ENCODE measurements at regions not wholly inside any gene's neighbourhood (a gene's known extent, or its start where the extent isn't known, plus 50 kb on each side); places are given as distances from the start of the nearest gene placed in this dataset.

DNA sequence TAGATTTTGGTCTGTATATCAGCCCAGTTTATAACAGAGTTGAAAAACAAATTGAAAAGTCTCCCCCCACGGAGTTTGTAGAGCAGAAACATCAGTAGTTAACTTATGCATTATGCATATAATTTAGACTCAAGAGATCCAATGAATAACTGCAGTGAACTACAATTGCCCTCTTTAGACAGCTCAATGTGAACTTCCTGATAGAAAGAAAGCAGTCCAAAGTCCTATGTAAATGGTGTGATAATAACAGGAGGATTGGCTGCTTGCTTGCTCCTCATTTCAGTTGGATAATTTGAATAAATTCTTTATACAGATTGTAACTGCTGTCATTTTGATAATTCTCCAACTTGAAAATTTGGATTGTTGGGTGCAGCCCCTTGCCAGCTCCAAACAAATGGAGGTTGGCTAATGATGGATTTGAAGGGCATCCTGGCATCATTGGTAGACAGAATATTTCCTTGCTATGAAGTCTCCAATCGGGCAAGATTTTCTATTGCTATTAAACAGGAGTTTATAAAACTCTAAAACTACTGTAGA is 297.1 kb downstream of the ASXL3 start:
- TF ChIP-seq, protein P1, sequence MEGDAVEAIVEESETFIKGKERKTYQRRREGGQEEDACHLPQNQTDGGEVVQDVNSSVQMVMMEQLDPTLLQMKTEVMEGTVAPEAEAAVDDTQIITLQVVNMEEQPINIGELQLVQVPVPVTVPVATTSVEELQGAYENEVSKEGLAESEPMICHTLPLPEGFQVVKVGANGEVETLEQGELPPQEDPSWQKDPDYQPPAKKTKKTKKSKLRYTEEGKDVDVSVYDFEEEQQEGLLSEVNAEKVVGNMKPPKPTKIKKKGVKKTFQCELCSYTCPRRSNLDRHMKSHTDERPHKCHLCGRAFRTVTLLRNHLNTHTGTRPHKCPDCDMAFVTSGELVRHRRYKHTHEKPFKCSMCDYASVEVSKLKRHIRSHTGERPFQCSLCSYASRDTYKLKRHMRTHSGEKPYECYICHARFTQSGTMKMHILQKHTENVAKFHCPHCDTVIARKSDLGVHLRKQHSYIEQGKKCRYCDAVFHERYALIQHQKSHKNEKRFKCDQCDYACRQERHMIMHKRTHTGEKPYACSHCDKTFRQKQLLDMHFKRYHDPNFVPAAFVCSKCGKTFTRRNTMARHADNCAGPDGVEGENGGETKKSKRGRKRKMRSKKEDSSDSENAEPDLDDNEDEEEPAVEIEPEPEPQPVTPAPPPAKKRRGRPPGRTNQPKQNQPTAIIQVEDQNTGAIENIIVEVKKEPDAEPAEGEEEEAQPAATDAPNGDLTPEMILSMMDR (IDR thresholded peaks at IDR 0.05) = no peak
- no peak for TF ChIP-seq POLR2A (IDR thresholded peaks at IDR 0.05)
- no peaks in the 10 kb centered on the region for H3K4me1 ChIP-seq
- H3K36me3 ChIP-seq = no peaks in the 10 kb centered on the region
- no peak overlapping the region for H3K27ac ChIP-seq
- no peaks in the 10 kb centered on the region for H3K9me3 ChIP-seq
- H3K27me3 ChIP-seq = no peaks in the 10 kb centered on the region
- no peak for DNase-seq
- no peak overlapping the region for H3K4me3 ChIP-seq

DNA sequence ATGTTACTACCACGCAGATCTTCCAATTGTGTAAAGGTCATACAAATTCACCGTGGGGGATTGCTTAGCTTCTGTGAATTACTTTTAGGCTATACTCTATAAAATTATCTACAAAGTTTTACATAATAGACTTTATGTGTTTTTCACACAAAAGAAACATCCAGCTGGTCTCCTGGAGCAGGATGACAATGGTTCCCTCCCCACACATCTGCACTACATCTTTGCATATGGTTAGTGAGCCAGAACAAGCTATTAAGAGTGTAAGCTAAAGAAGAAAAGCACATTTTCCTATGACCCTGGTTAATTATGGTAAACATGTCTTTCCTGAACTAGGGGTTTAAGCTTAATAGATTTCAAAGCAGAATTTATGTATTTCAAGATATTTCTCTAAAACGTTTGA is 295.1 kb downstream of the ASXL3 start:
- no peaks in the 10 kb centered on the region for H3K4me1 ChIP-seq
- DNase-seq = no peak
- H3K4me3 ChIP-seq = no peak overlapping the region
- H3K9me3 ChIP-seq = no peaks in the 10 kb centered on the region
- no peak overlapping the region for H3K27ac ChIP-seq
- TF ChIP-seq, protein P1 (IDR thresholded peaks at IDR 0.05) = no peak
- no peak for TF ChIP-seq POLR2A (IDR thresholded peaks at IDR 0.05)
- no peaks in the 10 kb centered on the region for H3K36me3 ChIP-seq
- no peaks in the 10 kb centered on the region for H3K27me3 ChIP-seq

DNA sequence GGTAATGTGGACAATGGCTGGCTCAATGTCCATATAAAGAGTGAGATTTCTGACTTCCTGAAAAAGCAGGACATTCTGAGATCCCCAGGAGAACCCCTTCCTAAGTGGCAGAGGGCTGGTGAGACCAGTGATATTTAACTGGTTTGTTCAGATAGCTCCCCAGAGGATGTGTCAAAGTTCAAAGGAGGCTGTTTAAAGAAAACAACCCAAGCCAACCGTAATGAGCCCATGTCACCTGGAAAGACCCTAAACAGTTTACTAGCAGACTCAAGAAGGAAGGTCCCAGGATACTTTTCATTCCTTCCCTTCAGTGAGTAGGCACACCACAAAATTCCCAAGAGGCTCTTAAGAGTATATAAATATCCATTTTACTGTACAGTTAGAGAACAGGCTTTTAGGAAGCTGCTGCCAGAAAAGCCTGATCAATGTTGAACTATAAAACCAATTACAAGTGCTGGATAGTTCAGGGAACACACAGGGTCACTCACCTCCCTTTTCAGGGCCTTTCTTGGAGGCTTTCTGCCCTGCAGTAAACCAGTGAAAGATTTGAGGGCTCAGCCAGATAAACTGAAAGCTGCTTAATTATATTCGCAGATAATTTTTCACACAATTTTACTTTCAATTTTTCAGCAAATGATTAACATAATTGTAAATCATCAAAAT is 293.5 kb downstream of the ASXL3 start:
- H3K9me3 ChIP-seq = no peaks in the 10 kb centered on the region
- no peak overlapping the region for H3K4me3 ChIP-seq
- TF ChIP-seq, protein P1 (IDR thresholded peaks at IDR 0.05) = no peak
- TF ChIP-seq POLR2A (IDR thresholded peaks at IDR 0.05) = no peak
- H3K36me3 ChIP-seq = no peaks in the 10 kb centered on the region
- no peak for DNase-seq
- no peak overlapping the region for H3K27ac ChIP-seq
- no peaks in the 10 kb centered on the region for H3K4me1 ChIP-seq
- no peaks in the 10 kb centered on the region for H3K27me3 ChIP-seq

DNA sequence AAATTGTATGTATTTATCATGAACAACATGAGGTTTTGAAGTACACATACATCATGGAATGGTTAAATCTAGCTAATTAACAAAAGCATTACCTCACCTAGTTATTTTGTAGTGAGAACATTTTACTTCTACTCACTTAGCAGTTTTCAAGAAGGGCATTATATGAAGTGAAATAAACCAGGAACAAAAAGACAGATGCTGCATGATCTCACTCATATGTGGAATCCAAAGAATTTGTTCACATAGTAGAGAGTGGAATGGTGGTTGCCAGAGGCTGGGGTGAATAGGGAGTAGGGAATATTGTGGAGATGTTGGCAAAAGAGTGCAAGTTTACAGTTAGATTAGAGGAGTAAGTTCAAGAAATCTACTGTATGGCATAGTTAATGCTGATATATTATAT is 292.0 kb downstream of the ASXL3 start:
- no peak overlapping the region for H3K4me3 ChIP-seq
- H3K27me3 ChIP-seq = no peaks in the 10 kb centered on the region
- H3K27ac ChIP-seq = no peak overlapping the region
- no peaks in the 10 kb centered on the region for H3K4me1 ChIP-seq
- DNase-seq = no peak
- TF ChIP-seq POLR2A (IDR thresholded peaks at IDR 0.05) = no peak
- TF ChIP-seq, protein P1 (IDR thresholded peaks at IDR 0.05) = no peak
- H3K9me3 ChIP-seq = no peaks in the 10 kb centered on the region
- H3K36me3 ChIP-seq = no peaks in the 10 kb centered on the region

DNA sequence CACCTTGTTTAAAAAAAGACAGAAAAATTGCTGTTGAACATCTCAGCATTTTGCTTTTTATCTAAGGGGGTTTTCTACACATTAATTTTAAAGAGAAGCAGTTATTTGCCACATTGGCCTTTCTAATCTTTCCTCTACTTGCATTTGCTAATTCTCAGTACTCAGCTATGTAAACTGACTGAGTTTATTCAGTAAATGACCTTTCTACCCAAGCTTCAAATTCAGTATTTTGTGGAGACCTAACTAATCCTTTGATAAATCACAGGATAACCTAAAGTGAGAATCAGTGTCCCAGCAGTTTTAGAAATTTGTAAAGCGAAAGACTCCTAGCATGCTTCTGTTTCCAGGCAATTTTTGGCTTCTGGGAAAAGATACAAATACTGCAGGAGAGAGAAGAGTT is 288.4 kb downstream of the ASXL3 start:
- Histone ChIP-seq H3K27ac (no peak overlapping the region), H3K36me3 (no peaks in the 10 kb centered on the region), H3K9me3 (peaks cover 0 to 13% (median 2%) of the 10 kb centered on the region in 4 donors), H3K4me3 (no peak overlapping the region), H3K4me1 (no peaks in the 10 kb centered on the region), H3K27me3 (no peaks in the 10 kb centered on the region)
- no peak for TF ChIP-seq POLR2A (IDR thresholded peaks at IDR 0.05)
- TF ChIP-seq, protein P1 (IDR thresholded peaks at IDR 0.05) = no peak
- no peak for DNase-seq

Measured in Peyer's patch (tissue), 4 donors.